SK-N-SH (cell line): ENCODE measurements at regions not wholly inside any gene's neighbourhood (a gene's known extent, or its start where the extent isn't known, plus 50 kb on each side); places are given as distances from the start of the nearest gene placed in this dataset.
A peak's percentile ranks its signal among the peaks of the same experiment; 100 is the strongest.

ENCODE experiments used
- CTCF ChIA-PET: fragments of 300-600, 350-600 bp; formaldehyde crosslinking; extraction: SDS; loops from one replicate; lab custom pipeline; 2021; lab: Yijun Ruan, JAX
- POLR2A ChIA-PET: fragments of 350-600 bp; sonication (Branson Sonifier 250); formaldehyde crosslinking; extraction: SDS; loops from one replicate; lab custom pipeline; 2020; ENCODE audit warnings: antibody characterized with exemption, inconsistent platforms; lab: Yijun Ruan, JAX
- DNase-seq: peaks from one replicate; pipeline ENCODE4 v3.0.0; 2012
- H2AFZ ChIP-seq: fragments of 200-600 bp; sonication (generic); 2 replicates; pipeline ENCODE4 v1.8.1; 2016; ENCODE audit warnings: antibody characterized with exemption, mild to moderate bottlenecking, low read depth
- H3F3A ChIP-seq: fragments of 200-600 bp; sonication (generic); replicated peaks from 2 replicates; pipeline ENCODE3; 2016; ENCODE audit warnings: antibody characterized with exemption, mild to moderate bottlenecking; ENCODE audit not compliant: insufficient read depth
- H3K27ac ChIP-seq, 2 experiments: fragments of 200-500 bp in 1 of 2; fragments of 200-600 bp in 1 of 2; sonication (Bioruptor generic) in 1 of 2; sonication (generic), shearing (Covaris generic) in 1 of 2; 2 replicates each; pipeline versions ENCODE4 v1.5.1 to v1.6.1; 2014 to 2016; ENCODE audit warnings: low read depth in 2 of 2, inconsistent platforms in 1 of 2, low read length in 1 of 2, mild to moderate bottlenecking in 1 of 2, mixed read lengths in 1 of 2
- H3K27me3 ChIP-seq: fragments of 200-600 bp; sonication (generic), shearing (Covaris generic); 2 replicates; pipeline ENCODE4 v1.6.1; 2016; ENCODE audit warnings: mixed run types; ENCODE audit not compliant: insufficient read depth
- H3K36me3 ChIP-seq, 2 experiments: fragments of 200-500 bp in 1 of 2; fragments of 200-600 bp in 1 of 2; sonication (Bioruptor generic) in 1 of 2; sonication (generic) in 1 of 2; replicated peaks in 1 of 2; 2 replicates each; pipeline versions ENCODE3 to v1.5.1; 2014 to 2016; ENCODE audit warnings: low read length in 1 of 2, mild to moderate bottlenecking in 1 of 2; ENCODE audit not compliant: insufficient read depth in 2 of 2, control insufficient read depth in 1 of 2
- H3K4me1 ChIP-seq, 2 experiments: fragments of 200-500 bp in 1 of 2; fragments of 200-600 bp in 1 of 2; sonication (Bioruptor generic) in 1 of 2; sonication (generic), shearing (Covaris generic) in 1 of 2; 2 replicates each; pipeline versions ENCODE4 v1.5.1 to v1.6.1; 2014 to 2016; ENCODE audit warnings: low read depth in 1 of 2, low read length in 1 of 2, mixed run types in 1 of 2; ENCODE audit not compliant: insufficient read depth in 2 of 2, control insufficient read depth in 1 of 2
- H3K4me2 ChIP-seq: fragments of 200-600 bp; sonication (generic), shearing (Covaris generic); 2 replicates; pipeline ENCODE4 v1.6.1; 2017; ENCODE audit warnings: mixed run types
- H3K4me3 ChIP-seq, 2 experiments: fragments of 200-500 bp in 1 of 2; fragments of 200-600 bp in 1 of 2; sonication (Bioruptor generic) in 1 of 2; sonication (generic), shearing (Covaris generic) in 1 of 2; 2 replicates each; pipeline versions ENCODE4 v1.5.1 to v1.8.1; 2014 to 2016; ENCODE audit warnings: low read depth in 2 of 2, inconsistent platforms in 1 of 2, low read length in 1 of 2, mild to moderate bottlenecking in 1 of 2, mixed read lengths in 1 of 2, moderate library complexity in 1 of 2
- H3K79me2 ChIP-seq: fragments of 200-600 bp; sonication (generic); 2 replicates; pipeline ENCODE4 v1.8.1; 2017; ENCODE audit warnings: mild to moderate bottlenecking; ENCODE audit not compliant: insufficient read depth
- H3K9ac ChIP-seq: fragments of 200-600 bp; sonication (generic); 2 replicates; pipeline ENCODE4 v1.6.1; 2017; ENCODE audit warnings: mixed run types
- H3K9me2 ChIP-seq: fragments of 200-600 bp; sonication (generic); 2 replicates; pipeline ENCODE4 v1.6.1; 2017; ENCODE audit warnings: mixed run types
- H3K9me3 ChIP-seq: fragments of 200-600 bp; sonication (generic); 2 replicates; pipeline ENCODE4 v1.6.1; 2017; ENCODE audit warnings: mixed run types, mild to moderate bottlenecking, moderate library complexity
- H4K20me1 ChIP-seq: fragments of 200-600 bp; sonication (generic); 2 replicates; pipeline ENCODE4 v1.6.1; 2017; ENCODE audit warnings: mild to moderate bottlenecking, mixed run types; ENCODE audit not compliant: insufficient read depth
- CHD2 ChIP-seq: fragments of 150-350 bp; IDR thresholded peaks from 2 replicates; pipeline ENCODE4 v1.6.1; 2018; ENCODE audit warnings: low read length; ENCODE audit not compliant: partially characterized antibody
- CTCF ChIP-seq: fragments of 200-600 bp; sonication (generic); IDR thresholded peaks from 2 replicates; pipeline ENCODE4 v1.6.1; 2017; ENCODE audit warnings: antibody characterized with exemption, mild to moderate bottlenecking, moderate library complexity
- ELF1 ChIP-seq: IDR thresholded peaks from 2 replicates; pipeline ENCODE4 v1.4.0; 2012
- EZH2phosphoT487 ChIP-seq: fragments of 200-600 bp; sonication (generic); IDR thresholded peaks from 2 replicates; pipeline ENCODE4 v1.6.1; 2017; ENCODE audit warnings: low read depth, mixed run types, mild to moderate bottlenecking, antibody characterized with exemption, moderate library complexity, borderline replicate concordance
- FOSL2 ChIP-seq: IDR thresholded peaks from 2 replicates; pipeline ENCODE4 v1.4.0; 2012; ENCODE audit warnings: low read depth, mild to moderate bottlenecking, moderate library complexity, borderline replicate concordance
- GABPA ChIP-seq: IDR thresholded peaks from 2 replicates; pipeline ENCODE4 v1.4.0; 2012; ENCODE audit warnings: low read depth, mild to moderate bottlenecking
- GATA2 ChIP-seq: sonication (generic); formaldehyde crosslinking; IDR thresholded peaks from 2 replicates; pipeline ENCODE4 v1.5.0; 2020; ENCODE audit warnings: mild to moderate bottlenecking, missing genetic modification reagents
- IRF3 ChIP-seq: fragments of 150-350 bp; IDR thresholded peaks from 2 replicates; pipeline ENCODE4 v1.6.1; 2016; ENCODE audit warnings: mild to moderate bottlenecking, low read depth, low read length
- MAX ChIP-seq: IDR thresholded peaks from 2 replicates; pipeline ENCODE4 v1.4.0; 2012; ENCODE audit warnings: low read depth
- NRF1 ChIP-seq: IDR thresholded peaks from 2 replicates; pipeline ENCODE4 v1.6.1; 2012; ENCODE audit warnings: low read depth, mild to moderate bottlenecking, low read length
- PBX3 ChIP-seq: IDR thresholded peaks from 2 replicates; pipeline ENCODE4; 2012
- POLR2AphosphoS5 ChIP-seq: IDR thresholded peaks from 2 replicates; pipeline ENCODE4 v1.6.1; 2012; ENCODE audit warnings: low read depth, low read length
- RAD21 ChIP-seq: IDR thresholded peaks from 2 replicates; pipeline ENCODE4 v1.6.1; 2012; ENCODE audit warnings: mild to moderate bottlenecking, low read length
- REST ChIP-seq: IDR thresholded peaks from 2 replicates; pipeline ENCODE4 v1.6.1; 2012; ENCODE audit warnings: mild to moderate bottlenecking, low read depth, low read length, moderate library complexity
- RFX5 ChIP-seq: IDR thresholded peaks from 2 replicates; pipeline ENCODE4 v1.6.1; 2012; ENCODE audit warnings: mild to moderate bottlenecking, improper control_type of control experiment, low read length
- RXRA ChIP-seq: IDR thresholded peaks from 2 replicates; pipeline ENCODE4 v1.4.0; 2012; ENCODE audit warnings: low read depth, mild to moderate bottlenecking, borderline replicate concordance
- SMC3 ChIP-seq: IDR thresholded peaks from 2 replicates; pipeline ENCODE4 v1.6.1; 2012; ENCODE audit warnings: low read depth, low read length, improper control_type of control experiment
- TEAD4 ChIP-seq: IDR thresholded peaks from 2 replicates; pipeline ENCODE4 v1.4.0; 2012; ENCODE audit warnings: mild to moderate bottlenecking, borderline replicate concordance; ENCODE audit not compliant: insufficient read depth
- USF2 ChIP-seq: fragments of 150-350 bp; IDR thresholded peaks from 2 replicates; pipeline ENCODE4 v1.6.1; 2017; ENCODE audit warnings: antibody characterized with exemption, low read length, low read depth, borderline replicate concordance
- WGBS: methylation state at CpG from one replicate; pipeline ENCODE4 v1.1.6; 2017; ENCODE audit warnings: low lambda C conversion rate; 5-methylcytosine and 5-hydroxymethylcytosine counted together

GRCh38 chr5:174501461-174502069, 222.8 kb upstream of the MSX2 start:
- Histone ChIP-seq H3K27me3 (no peaks in the 10 kb centered on the region), H3K4me1 (peaks cover 0 to 9% of the 10 kb centered on the region in 2 experiments; a peak in 2 of 4 replicates), H3K9me2 (no peaks in the 10 kb centered on the region), H3K4me2 (no peak overlapping the region), H3K9ac (no peak overlapping the region), H3F3A (peaks cover 3% of the 10 kb centered on the region), H2AFZ (no peak overlapping the region), H3K27ac (peak overlapping the region in 1 of 2 experiments; percentile 24; a peak in 1 of 4 replicates), H3K36me3 (no peaks in the 10 kb centered on the region), H3K9me3 (no peaks in the 10 kb centered on the region), H4K20me1 (no peaks in the 10 kb centered on the region), H3K4me3 (no peak overlapping the region), H3K79me2 (no peaks in the 10 kb centered on the region)
- WGBS, result 22% methylated on average over 6 of the region's 6 CpGs
- ChIA-PET POLR2A (no interaction called here), CTCF (interaction anchor here (0.8 kb wide), 1 partner anchor 15 kb away, joined by 3 read pairs; no protein-coding TSS in a partner anchor)
- TF ChIP-seq POLR2AphosphoS5 (no peak), GABPA (no peak)
- no peak for DNase-seq

- H2AFZ ChIP-seq, result no peak overlapping the region
- CTCF ChIA-PET, result interaction anchor here (0.5 kb wide), 1 partner anchor 11 kb away, joined by 4 read pairs; no protein-coding TSS in a partner anchor
- peaks cover 0 to 9% of the 10 kb centered on the region in 2 experiments; a peak in 2 of 4 replicates for H3K4me1 ChIP-seq
- H3K79me2 ChIP-seq, result no peaks in the 10 kb centered on the region
- DNase-seq, result no peak
- H3K27ac ChIP-seq, result no peak overlapping the region
- H4K20me1 ChIP-seq, result no peaks in the 10 kb centered on the region
- no peaks in the 10 kb centered on the region for H3F3A ChIP-seq
- no peaks in the 10 kb centered on the region for H3K9me3 ChIP-seq
- POLR2A ChIA-PET, result no interaction called here
- H3K4me2 ChIP-seq, result no peak overlapping the region
- no peak overlapping the region for H3K4me3 ChIP-seq
- no peak overlapping the region for H3K9ac ChIP-seq
- no peaks in the 10 kb centered on the region for H3K9me2 ChIP-seq
- H3K36me3 ChIP-seq, result no peaks in the 10 kb centered on the region
- H3K27me3 ChIP-seq, result no peaks in the 10 kb centered on the region
- TF ChIP-seq NRF1, result no peak
- no peak for TF ChIP-seq RAD21
- no peak for TF ChIP-seq PBX3
- no peak for TF ChIP-seq MAX
- no peak for TF ChIP-seq TEAD4
- TF ChIP-seq EZH2phosphoT487, result no peak
- no peak for TF ChIP-seq CHD2
- no peak for TF ChIP-seq USF2
- no peak for TF ChIP-seq POLR2AphosphoS5
- TF ChIP-seq CTCF, result no peak
- no peak for TF ChIP-seq RFX5
- no peak for TF ChIP-seq RXRA
- TF ChIP-seq REST, result no peak
- no peak for TF ChIP-seq FOSL2
- TF ChIP-seq IRF3, result no peak
- no peak for TF ChIP-seq GATA2
- no peak for TF ChIP-seq ELF1
- TF ChIP-seq SMC3, result no peak
Observed at GRCh38 chr5:174503086-174503460, 221.3 kb upstream of the MSX2 start.
